Raji (cell line): ENCODE measurements at regions not wholly inside any gene's neighbourhood (a gene's known extent, or its start where the extent isn't known, plus 50 kb on each side); places are given as distances from the start of the nearest gene placed in this dataset.

Source experiments
- POLR2A ChIP-seq: IDR thresholded peaks from 2 replicates; pipeline ENCODE4 v1.6.1; 2011; ENCODE audit warnings: low read depth, low read length, control low read depth; ENCODE audit not compliant: insufficient read depth

DNA sequence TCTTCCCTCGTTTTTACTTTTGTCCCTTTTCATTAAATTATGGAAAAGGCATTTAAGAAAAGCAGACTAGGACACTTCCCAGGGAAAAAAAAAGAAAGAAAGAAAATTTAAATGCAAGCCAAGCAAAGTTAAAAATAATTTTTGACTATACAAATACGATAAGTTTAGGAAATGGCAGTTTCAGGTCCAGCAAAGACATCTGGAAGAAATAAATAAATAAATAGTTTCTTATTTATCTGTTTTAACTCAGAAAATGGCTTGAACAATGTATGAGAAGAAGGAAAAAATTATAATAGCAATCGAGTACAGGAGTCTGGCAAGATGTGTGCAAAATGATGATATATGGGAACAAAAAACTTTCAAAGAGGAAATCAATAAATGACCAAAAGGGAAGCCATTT, 114.6 kb upstream of the NCKAP5 start:
- TF ChIP-seq POLR2A: no peak

DNA sequence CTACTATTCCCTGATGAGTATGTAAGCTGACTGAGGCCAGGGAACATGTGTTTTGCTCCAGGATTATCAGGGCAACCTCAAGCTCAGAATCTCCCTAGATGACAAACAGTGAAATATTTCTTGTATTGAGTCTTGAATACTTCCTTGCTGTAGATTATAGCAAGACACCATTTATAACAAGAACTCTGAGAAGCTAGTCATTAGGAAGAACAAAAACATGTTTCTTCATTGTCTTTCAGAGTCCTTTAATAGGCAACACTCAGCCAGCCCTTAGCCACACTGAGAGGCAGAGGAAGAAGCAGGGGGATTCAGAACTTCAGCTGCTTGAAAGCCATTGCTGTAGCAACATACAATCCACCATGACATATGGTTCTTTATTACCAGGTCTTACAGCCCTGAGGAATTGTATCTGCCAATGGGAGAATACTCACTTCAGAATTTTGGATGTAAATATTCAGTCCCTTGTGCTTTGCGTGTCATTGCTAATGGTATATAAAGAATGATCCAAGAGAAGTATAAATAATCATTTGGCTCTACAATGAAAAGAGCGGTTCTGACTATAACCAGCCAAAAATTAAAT, 117.5 kb upstream of the NCKAP5 start:
- TF ChIP-seq POLR2A: no peak

DNA sequence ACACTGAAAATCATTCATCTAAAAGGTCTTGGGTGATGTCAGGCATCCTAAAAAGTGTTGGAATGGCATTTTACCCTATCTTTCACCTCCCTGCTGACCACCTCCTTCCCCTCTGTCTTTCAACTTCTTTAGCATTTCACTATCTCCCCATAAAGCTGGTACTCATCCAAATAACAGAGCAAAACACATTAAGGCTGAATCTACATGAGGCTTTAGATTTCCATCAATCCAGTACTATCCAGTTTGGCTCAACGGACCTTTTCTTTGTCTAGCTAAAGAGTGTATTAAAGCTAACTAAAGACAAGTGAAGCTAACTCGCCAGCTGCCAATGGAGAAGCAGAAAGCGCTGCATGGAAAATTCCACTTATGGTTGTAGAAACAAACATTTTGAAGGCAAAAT, 122.5 kb upstream of the NCKAP5 start:
- no peak for TF ChIP-seq POLR2A

DNA sequence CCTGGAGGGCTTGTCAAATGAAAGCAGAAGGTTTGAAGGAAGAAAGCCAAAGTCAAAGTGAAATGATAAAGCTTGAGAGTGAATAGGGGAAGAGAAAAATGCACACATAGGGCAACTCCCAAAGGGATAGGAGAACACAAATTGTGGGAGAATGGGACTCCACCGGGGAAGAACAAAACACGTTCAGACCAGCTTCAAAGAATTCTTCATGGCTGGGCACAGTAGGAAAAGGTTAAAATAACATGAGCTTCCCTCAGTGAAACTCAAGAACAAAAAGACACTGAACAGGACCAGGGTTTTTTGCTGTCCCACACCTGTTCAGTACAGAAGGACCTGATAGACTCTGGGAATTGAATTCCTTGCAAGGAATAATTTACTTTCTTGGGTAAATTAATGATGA, 123.1 kb upstream of the NCKAP5 start:
- no peak for TF ChIP-seq POLR2A

DNA sequence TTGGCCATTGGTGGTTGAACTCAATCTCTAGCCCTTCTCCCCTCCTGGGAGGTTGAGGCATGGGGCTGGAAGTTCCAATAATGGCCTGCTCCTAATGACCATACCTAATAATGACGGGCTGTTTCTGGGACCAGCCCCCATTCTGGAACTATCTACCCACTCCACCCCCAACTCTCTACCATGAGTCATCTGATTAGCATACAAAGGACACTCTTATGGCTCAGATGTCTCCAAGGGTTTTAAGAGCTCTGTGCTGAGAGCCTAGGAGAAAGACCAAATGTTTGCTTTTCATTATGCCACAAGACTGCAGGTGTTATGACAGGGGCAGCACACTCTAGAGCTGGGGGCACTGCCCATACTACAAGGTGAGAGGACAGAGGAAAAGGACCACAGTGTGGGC, 137.0 kb upstream of the NCKAP5 start:
- no peak for TF ChIP-seq POLR2A

DNA sequence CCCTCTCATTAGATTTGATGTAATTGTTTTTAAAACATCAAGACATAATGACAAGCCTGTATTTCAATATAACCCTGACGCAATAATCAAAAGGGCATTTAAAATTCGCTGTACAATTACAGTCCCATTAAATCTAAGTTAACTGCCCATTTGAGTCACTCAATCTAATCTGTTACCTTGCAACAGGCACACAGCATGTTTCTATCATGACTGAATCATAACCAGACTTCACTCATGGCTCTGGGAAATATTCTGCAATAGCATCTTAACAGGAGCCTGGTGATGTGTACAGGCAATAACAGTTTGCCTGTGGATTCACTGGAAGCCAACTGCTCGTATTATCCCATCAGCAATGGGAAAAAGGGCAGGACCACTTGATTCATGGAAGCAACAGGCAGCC, 142.3 kb upstream of the NCKAP5 start:
- TF ChIP-seq POLR2A: no peak

DNA sequence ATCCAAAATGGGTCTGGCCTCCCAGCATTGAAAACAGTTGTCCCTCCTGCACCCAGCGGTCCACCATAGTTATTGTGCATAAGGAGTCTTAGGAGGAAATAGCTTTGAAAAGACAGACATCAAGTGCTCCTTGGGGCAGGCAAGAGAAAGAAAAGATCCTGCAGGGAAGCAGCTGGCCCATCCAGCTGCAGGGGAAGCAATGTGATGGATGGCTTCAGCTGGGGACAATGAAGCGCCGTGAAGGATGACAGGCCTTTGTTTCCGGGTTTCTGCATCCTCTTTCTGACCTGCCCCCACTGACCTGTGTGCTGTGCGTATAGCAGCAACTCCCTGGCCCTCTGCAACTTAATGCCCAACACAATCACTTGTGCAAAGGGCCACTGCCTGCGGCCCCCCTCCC, 142.9 kb upstream of the NCKAP5 start:
- TF ChIP-seq POLR2A: no peak

DNA sequence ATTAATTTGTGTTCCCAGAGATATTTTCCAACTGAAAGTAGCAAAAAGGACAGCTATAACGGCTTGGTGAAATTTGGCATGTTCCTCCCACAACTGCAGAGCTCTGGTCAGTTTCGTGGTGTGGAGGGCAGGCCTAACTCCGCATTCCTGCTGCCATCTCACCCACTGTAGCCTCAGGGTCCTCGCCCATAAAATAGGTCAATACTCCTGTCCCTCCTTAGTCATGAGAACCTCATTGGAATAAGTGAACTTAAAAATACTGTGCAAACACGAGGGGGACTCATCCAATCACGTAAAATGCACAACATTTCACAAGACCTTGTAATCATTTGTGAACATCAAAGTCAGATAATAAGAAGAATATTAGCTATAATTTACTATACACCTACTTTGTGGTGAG, 143.5 kb upstream of the NCKAP5 start:
- TF ChIP-seq POLR2A: no peak

DNA sequence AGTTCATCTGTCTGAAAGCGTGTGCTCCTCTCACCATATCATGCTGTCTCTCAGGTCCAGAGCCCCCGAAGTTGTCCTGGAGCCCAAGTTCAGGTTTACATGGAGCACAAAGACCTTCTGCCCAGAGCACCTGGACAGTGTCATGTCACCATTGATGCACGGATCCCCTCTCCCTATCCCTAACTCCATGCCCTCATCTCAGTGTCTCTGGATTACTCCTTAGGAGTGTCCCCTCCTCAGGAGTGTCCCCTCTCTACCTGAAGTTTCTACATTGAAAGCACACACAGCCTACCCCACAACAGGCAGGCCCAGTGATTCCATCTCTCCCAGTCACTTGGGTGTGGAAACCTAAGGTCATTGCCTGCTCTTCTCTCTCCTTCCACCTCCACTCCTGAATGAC, 144.1 kb upstream of the NCKAP5 start:
- TF ChIP-seq POLR2A: no peak

DNA sequence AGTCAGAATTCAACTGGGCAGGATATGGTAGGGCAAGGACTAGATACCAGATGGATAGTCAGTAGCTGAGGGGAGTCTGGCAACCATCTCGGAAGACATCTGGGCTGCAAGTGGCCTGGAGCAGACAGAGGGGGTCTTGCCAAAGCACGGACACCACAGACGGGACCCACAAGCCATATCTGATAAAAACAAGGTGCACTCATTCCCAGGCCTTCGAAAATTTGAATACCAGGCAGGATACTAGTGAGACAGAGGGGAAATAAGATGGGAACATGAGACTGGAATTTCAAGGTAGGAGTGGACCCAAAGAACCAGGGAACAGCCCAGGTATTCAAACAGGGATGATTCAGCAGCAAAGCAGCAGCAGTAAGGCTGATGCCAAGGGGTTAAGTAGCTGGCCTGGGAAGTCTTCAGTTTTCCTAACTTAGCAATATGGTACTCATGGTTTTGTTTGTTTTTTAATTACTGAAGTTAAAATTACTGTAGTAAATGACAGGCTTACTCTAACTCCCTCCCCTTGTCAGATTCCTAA, 144.9 kb upstream of the NCKAP5 start:
- no peak for TF ChIP-seq POLR2A

DNA sequence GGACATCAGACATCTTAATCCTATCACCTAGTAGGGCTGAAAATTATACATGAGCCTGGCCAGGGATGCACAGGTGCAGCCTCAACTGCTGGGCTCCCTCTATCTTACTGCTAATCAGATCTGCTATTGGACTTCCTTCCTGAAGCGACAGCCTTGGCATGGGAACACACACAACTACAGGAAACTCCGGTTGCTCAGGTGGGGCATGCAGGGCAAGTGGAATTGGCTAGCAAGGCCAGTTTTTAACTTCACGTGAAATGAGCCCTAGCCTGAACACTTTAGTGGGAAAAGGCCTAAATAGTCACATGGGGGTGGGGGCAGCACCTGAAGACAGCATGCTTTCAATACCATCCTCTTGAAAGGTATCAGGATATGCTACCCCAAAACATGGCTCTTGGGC, 147.9 kb upstream of the NCKAP5 start:
- no peak for TF ChIP-seq POLR2A

DNA sequence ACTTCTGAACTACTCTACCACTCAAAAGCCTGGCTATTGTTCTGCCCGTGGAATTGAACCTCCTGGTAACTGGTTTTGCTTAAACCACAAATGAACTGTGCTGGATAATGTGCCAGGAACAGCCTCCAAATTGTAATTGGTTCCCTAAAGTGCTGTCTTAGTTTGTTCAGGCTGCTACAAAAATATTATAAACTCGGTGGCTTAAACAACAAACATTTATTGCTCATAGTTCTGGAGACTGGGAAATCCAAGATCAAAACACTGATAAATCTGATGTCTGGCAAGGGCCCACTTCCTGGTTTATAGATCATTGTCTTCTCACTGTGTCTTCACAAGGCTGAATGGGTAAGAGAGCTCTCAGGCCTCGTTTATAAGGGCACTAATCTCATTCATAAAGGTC, 149.2 kb upstream of the NCKAP5 start:
- TF ChIP-seq POLR2A: no peak

DNA sequence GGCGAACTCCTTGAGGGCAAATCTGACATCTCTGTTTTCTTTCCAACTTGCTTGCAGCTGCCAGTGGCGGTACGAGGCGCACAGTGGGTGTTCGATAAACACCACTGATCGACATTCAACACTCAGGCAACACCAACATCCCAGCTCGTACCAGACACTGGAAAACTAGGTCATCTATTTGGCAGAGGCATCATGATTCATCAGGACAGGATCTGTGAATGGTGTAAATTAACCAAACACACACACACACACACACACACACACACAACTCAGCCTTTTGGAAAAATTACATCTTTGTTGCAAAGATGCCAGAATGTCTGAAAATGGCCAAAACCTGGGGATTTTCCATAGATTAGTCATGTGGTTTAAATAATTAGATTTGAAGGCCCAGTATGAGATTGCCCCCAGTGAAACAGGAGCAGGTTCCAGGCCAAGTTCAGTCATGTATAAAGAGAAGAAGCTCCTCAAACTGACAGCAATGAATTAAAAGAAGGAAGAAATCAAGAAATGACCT, 150.5 kb upstream of the NCKAP5 start:
- no peak for TF ChIP-seq POLR2A

DNA sequence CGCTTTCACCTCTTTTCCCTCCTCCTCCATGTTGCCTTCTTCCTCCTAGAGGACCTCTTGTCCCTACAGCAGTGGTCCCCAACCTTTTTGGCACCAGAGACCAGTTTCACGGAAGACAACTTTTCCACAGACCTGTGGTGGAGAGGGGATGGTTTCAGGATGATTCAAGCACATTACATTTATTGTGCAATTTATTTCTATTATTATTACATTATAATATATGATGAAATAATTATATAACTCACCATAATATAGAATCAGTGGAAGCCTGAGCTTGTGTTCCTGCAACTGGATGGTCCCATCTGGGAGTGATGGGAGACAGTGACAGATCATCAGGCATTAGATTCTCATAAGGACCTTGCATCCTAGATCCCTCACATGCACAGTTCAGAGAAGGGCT, 152.2 kb upstream of the NCKAP5 start:
- TF ChIP-seq POLR2A: no peak

DNA sequence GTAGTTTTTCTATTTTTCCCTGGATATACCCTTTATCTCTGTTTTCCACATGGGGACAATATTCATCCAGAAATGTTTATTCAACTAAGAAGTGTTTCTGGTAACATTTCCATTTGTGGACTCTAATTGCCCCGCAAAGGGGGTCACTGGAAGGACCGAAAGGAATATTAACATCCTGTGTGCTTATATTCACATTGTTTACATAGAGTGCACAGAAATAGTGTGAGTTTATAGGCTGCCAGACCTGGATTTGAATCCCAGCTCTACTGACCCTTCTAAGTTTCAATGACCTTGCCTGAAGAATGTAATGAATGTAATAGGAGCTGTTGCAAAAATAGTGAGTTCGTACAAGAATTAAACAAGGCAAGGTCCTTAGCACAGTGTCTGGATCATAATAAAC, 152.9 kb upstream of the NCKAP5 start:
- TF ChIP-seq POLR2A: no peak

DNA sequence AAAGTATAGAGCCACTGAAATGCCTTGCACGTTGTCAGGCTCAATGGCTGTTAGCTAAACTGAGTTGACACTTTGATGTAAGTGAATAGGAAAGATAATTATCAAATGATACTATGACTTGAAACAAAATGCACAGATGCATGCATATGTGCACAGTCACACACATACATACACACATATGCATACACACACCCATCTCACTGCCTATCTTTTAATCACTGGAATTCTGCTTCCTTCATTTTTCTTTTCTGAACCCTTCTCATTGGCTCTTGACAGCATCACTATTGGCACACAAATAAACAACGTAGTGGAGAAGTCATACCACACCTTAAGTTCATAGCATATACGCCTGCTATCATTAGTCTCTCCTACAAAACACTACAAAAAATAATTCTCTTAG, 154.9 kb upstream of the NCKAP5 start:
- no peak for TF ChIP-seq POLR2A

DNA sequence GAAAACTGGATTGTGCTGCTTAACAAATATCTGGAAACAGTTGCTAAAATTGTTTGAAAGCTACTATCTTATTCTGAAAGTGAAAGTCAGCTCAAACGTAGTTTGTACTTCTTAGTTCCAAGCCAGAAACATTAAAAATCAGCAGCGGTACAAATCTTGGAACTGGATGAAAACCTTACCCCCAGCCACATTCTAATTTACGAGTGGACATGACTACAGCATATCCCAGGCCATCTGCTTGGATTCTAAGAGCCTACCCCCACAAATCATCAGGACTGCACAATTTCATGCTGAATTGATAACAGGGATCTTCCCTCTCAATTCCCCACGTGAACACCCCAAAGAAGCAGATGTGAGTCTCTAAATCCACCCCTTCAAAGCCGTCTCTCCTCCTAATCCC, 158.7 kb upstream of the NCKAP5 start:
- no peak for TF ChIP-seq POLR2A
